Neuronal stem cell (in vitro differentiated cells): ENCODE measurements at regions not wholly inside any gene's neighbourhood (a gene's known extent, or its start where the extent isn't known, plus 50 kb on each side); places are given as distances from the start of the nearest gene placed in this dataset.

ENCODE experiments used
- DNase-seq: peaks from one replicate; pipeline ENCODE4 v3.0.0-alpha.2; 2013; ENCODE audit warnings: low spot score
- H2AFZ ChIP-seq: one replicate; pipeline ENCODE4 v1.6.1; 2013; ENCODE audit warnings: mild to moderate bottlenecking, low read length, inconsistent platforms
- H2AK5ac ChIP-seq: 2 replicates; pipeline ENCODE4 v1.6.1; 2013; ENCODE audit warnings: low read depth, mild to moderate bottlenecking, inconsistent platforms, low read length, moderate library complexity, mixed read lengths
- H2BK120ac ChIP-seq: 2 replicates; pipeline ENCODE4 v1.6.1; 2013; ENCODE audit warnings: low read depth, mild to moderate bottlenecking, inconsistent platforms, low read length, moderate library complexity, mixed read lengths
- H2BK12ac ChIP-seq: one replicate; pipeline ENCODE4 v1.6.1; 2013; ENCODE audit warnings: low read length, inconsistent platforms
- H2BK15ac ChIP-seq: 2 replicates; pipeline ENCODE4 v1.6.1; 2013; ENCODE audit warnings: mild to moderate bottlenecking, low read length, inconsistent platforms, mixed read lengths
- H2BK5ac ChIP-seq: one replicate; pipeline ENCODE4 v1.6.1; 2013; ENCODE audit warnings: inconsistent platforms, mild to moderate bottlenecking, low read length, moderate library complexity
- H3K14ac ChIP-seq: one replicate; pipeline ENCODE4 v1.6.1; 2013; ENCODE audit warnings: low read length, inconsistent platforms
- H3K18ac ChIP-seq: 2 replicates; pipeline ENCODE4 v1.6.1; 2013; ENCODE audit warnings: low read length, inconsistent platforms
- H3K23ac ChIP-seq: 2 replicates; pipeline ENCODE4 v1.6.1; 2013; ENCODE audit warnings: low read depth, mild to moderate bottlenecking, mixed read lengths, low read length, inconsistent platforms; ENCODE audit not compliant: poor library complexity
- H3K27ac ChIP-seq: replicated peaks from 3 replicates; pipeline ENCODE4 v1.5.1; 2013; ENCODE audit warnings: low read length, inconsistent platforms
- H3K27me3 ChIP-seq, 3 experiments: 2 replicates each; pipeline ENCODE4 v1.6.1; 2013; ENCODE audit warnings: low read length in 3 of 3, mild to moderate bottlenecking in 2 of 3, inconsistent platforms in 1 of 3, low read depth in 1 of 3, mixed read lengths in 1 of 3, moderate library complexity in 1 of 3; ENCODE audit not compliant: control insufficient read depth in 3 of 3, insufficient read depth in 3 of 3
- H3K36me3 ChIP-seq, 2 donors: replicated peaks in 1 of 2; 2 replicates each; pipeline ENCODE4 v1.6.1; 2013; ENCODE audit warnings: low read length in 2 of 2; ENCODE audit not compliant: control insufficient read depth in 2 of 2, insufficient read depth in 2 of 2
- H3K4ac ChIP-seq: 2 replicates; pipeline ENCODE4 v1.6.1; 2013; ENCODE audit warnings: inconsistent platforms, mild to moderate bottlenecking, low read length, moderate library complexity
- H3K4me1 ChIP-seq, 2 donors: 1 replicate in 1 of 2; 2 replicates in 1 of 2; pipeline ENCODE4 v1.6.1; 2013; ENCODE audit warnings: low read length in 2 of 2, low read depth in 1 of 2; ENCODE audit not compliant: control insufficient read depth in 2 of 2, insufficient read depth in 1 of 2
- H3K4me2 ChIP-seq: one replicate; pipeline ENCODE4 v1.6.1; 2013; ENCODE audit warnings: mild to moderate bottlenecking, low read length, inconsistent platforms; ENCODE audit not compliant: insufficient read depth, poor library complexity, severe bottlenecking
- H3K4me3 ChIP-seq, 2 donors: 2 replicates each; pipeline ENCODE4 v1.5.1; 2013; ENCODE audit warnings: low read length in 2 of 2, mild to moderate bottlenecking in 2 of 2, inconsistent platforms in 1 of 2, moderate library complexity in 1 of 2
- H3K79me1 ChIP-seq: one replicate; pipeline ENCODE4 v1.6.1; 2013; ENCODE audit warnings: low read depth, mild to moderate bottlenecking, inconsistent platforms, low read length, moderate library complexity
- H3K9ac ChIP-seq: one replicate; pipeline ENCODE4 v1.6.1; 2013; ENCODE audit warnings: mild to moderate bottlenecking, low read depth, low read length, inconsistent platforms; ENCODE audit not compliant: poor library complexity
- H3K9me3 ChIP-seq, 2 donors: replicated peaks in 1 of 2; 2 replicates each; pipeline versions ENCODE3 to v1.6.1; 2013; ENCODE audit warnings: low read length in 2 of 2, mild to moderate bottlenecking in 2 of 2, inconsistent platforms in 1 of 2, low read depth in 1 of 2, mixed read lengths in 1 of 2, moderate library complexity in 1 of 2; ENCODE audit not compliant: control insufficient read depth in 2 of 2, insufficient read depth in 1 of 2
- H4K8ac ChIP-seq: one replicate; pipeline ENCODE4 v1.6.1; 2013; ENCODE audit warnings: low read depth, mild to moderate bottlenecking, inconsistent platforms, low read length, moderate library complexity
- H4K91ac ChIP-seq: one replicate; pipeline ENCODE4 v1.6.1; 2013; ENCODE audit warnings: low read length, low read depth, mild to moderate bottlenecking, inconsistent platforms; ENCODE audit not compliant: poor library complexity
- WGBS, 2 donors: extraction: QIAGEN DNeasy Blood & Tissue Kit; methylation state at CpG; one replicate each; pipeline ENCODE4 v1.1.7; 2013; ENCODE audit warnings: missing lambda C conversion rate in 2 of 2, mixed read lengths in 1 of 2; ENCODE audit not compliant: insufficient read length in 2 of 2, insufficient replicate concordance in 1 of 2; ENCODE audit errors: extremely low coverage in 2 of 2; 5-methylcytosine and 5-hydroxymethylcytosine counted together

DNA sequence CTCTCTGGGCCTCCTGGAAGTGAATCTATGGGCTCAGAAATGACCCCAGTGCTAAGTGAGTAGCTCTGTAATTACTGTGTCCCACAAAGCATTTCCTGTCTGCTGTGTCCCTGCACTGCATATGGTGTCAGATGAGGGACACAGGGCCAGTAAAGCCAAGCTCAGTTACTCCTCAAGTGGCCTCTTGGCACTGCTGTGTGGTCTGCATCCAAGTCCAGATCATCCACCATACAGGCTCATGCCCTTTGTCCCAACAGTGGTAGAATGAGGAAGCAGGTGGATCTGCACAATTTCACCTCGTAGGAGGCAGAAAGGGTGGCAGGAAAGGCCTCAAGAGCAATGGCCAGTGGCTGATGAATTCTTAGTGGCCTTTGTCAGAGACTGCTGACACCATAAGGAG lies 146.8 kb downstream of the SOX9 start:
- H3K4me3 ChIP-seq = no peak overlapping the region
- no peak overlapping the region for H2AK5ac ChIP-seq
- peaks cover 0 to 9% of the 10 kb centered on the region in 2 donors for H3K4me1 ChIP-seq
- no peak overlapping the region for H2BK15ac ChIP-seq
- no peaks in the 10 kb centered on the region for H3K36me3 ChIP-seq
- H2BK5ac ChIP-seq = no peak overlapping the region
- H4K8ac ChIP-seq = no peak overlapping the region
- no peak overlapping the region for H3K18ac ChIP-seq
- H3K14ac ChIP-seq = no peak overlapping the region
- H2BK12ac ChIP-seq = peak overlapping the region; percentile 8
- no peak overlapping the region for H3K27ac ChIP-seq
- peaks cover 0 to 2% (median 0%) of the 10 kb centered on the region in 3 experiments for H3K27me3 ChIP-seq
- WGBS, 2 donors = no CpG with 5 or more reads among the region's 1 CpG
- H2AFZ ChIP-seq = no peak overlapping the region
- H3K4me2 ChIP-seq = no peak overlapping the region
- no peak overlapping the region for H3K4ac ChIP-seq
- no peak overlapping the region for H3K9ac ChIP-seq
- H3K9me3 ChIP-seq = no peaks in the 10 kb centered on the region
- no peak overlapping the region for H4K91ac ChIP-seq
- no peaks in the 10 kb centered on the region for H3K79me1 ChIP-seq
- no peak for DNase-seq
- no peak overlapping the region for H3K23ac ChIP-seq
- peak overlapping the region; percentile 48 for H2BK120ac ChIP-seq

DNA sequence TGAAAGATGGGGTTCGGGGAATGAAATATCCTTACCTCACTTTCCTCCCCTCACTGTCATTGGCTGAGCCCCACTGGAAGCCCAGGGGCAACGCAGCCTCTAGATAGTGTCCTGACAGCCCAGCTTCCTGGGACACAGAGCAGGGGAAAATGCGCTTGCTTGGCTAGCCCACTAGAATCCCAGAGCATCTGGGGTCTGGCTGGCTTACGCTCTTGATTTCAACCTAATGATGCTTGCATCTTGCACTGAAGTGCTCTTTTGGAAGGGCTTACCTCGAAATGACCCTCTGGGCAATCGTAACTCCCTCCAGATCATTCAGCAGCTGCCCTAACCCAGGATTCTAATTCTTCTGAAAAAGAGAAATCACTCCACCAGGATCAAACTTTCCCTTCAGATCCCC lies 147.6 kb downstream of the SOX9 start:
- Histone ChIP-seq H4K91ac (no peak overlapping the region), H3K36me3 (no peaks in the 10 kb centered on the region), H3K9ac (no peak overlapping the region), H3K14ac (no peak overlapping the region), H2AFZ (no peak overlapping the region), H2BK120ac (no peak overlapping the region), H3K4me2 (no peak overlapping the region), H2AK5ac (no peak overlapping the region), H2BK12ac (no peak overlapping the region), H3K4me1 (peaks cover 0 to 9% of the 10 kb centered on the region in 2 donors), H3K23ac (no peak overlapping the region), H3K27ac (no peak overlapping the region), H2BK15ac (no peak overlapping the region), H3K9me3 (no peaks in the 10 kb centered on the region), H3K79me1 (no peaks in the 10 kb centered on the region), H4K8ac (no peak overlapping the region), H3K4ac (no peak overlapping the region), H3K18ac (peak overlapping the region; percentile 20), H2BK5ac (no peak overlapping the region), H3K4me3 (no peak overlapping the region), H3K27me3 (peaks cover 0 to 2% (median 0%) of the 10 kb centered on the region in 3 experiments)
- WGBS, 2 donors = no CpG with 5 or more reads among the region's 6 CpGs
- no peak for DNase-seq

DNA sequence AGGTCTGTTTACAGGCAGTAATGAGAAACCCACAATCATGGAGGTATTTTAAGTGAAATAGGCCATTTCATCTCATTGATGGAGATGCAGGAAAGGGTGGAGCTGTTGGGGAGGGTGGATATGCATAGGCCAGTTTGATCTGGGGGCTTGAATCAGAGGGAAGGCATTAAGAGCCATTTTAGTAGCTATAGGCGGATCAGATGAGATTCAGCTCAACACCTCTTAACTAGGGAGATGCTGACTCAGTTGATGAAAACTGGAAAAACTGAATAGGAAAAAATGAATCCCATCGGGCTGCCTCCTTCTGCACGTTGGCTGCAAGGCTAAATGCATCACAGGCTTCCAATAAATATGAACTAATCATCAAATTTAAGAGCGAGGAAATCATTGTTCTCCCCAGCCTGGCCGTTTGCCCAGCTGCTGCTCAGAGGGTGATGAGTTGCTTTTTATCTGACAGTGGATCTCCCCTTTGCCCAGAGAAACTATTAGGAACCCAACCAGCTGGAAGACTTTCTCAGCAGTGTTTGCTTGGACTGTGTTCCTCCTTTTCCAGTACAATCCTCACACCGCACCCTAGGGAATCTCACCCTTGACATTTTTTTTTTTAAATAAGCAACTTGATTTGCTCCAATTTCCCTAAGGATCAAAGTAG lies 149.6 kb downstream of the SOX9 start:
- Histone ChIP-seq H3K79me1 (no peaks in the 10 kb centered on the region), H3K4me3 (no peak overlapping the region), H3K4me1 (peaks cover 0 to 11% of the 10 kb centered on the region in 2 donors), H3K4ac (no peak overlapping the region), H2BK12ac (no peak overlapping the region), H4K91ac (no peak overlapping the region), H3K36me3 (no peaks in the 10 kb centered on the region), H3K27ac (no peak overlapping the region), H3K4me2 (no peak overlapping the region), H3K9ac (no peak overlapping the region), H3K14ac (no peak overlapping the region), H2AFZ (no peak overlapping the region), H4K8ac (no peak overlapping the region), H3K27me3 (peaks cover 0 to 2% (median 0%) of the 10 kb centered on the region in 3 experiments), H2BK15ac (no peak overlapping the region), H2AK5ac (no peak overlapping the region), H2BK5ac (no peak overlapping the region), H3K23ac (no peak overlapping the region), H3K9me3 (no peaks in the 10 kb centered on the region), H3K18ac (no peak overlapping the region), H2BK120ac (no peak overlapping the region)
- DNase-seq = no peak
- WGBS, 2 donors = no CpG with 5 or more reads among the region's 6 CpGs

DNA sequence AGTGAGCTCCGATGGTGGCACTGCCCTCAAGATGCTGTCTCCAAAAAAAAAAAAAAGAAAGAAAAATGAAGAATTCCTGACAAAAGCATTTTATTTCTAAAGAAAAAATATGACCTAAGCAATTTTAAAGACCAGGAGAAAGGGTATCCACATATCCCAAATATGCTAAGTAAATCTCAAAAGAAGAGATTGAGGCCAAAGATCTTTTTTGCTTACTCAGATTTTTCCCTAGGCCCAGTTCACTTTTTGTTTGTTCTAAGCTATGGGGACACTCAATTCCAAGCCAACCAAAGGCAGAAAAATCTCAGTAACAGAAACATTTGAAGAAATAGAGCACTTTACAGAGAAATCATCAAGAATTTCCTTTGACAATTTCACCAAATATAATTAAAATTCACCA lies 150.8 kb downstream of the SOX9 start:
- Histone ChIP-seq H2BK12ac (no peak overlapping the region), H3K14ac (no peak overlapping the region), H3K79me1 (no peaks in the 10 kb centered on the region), H2AK5ac (no peak overlapping the region), H3K4me2 (no peak overlapping the region), H3K23ac (no peak overlapping the region), H3K36me3 (no peaks in the 10 kb centered on the region), H4K8ac (no peak overlapping the region), H2BK15ac (no peak overlapping the region), H3K4me1 (peaks cover 0 to 4% of the 10 kb centered on the region in 2 donors), H3K9ac (no peak overlapping the region), H2BK5ac (no peak overlapping the region), H2BK120ac (no peak overlapping the region), H4K91ac (no peak overlapping the region), H3K4ac (no peak overlapping the region), H2AFZ (no peak overlapping the region), H3K27ac (no peak overlapping the region), H3K9me3 (no peaks in the 10 kb centered on the region), H3K27me3 (peaks cover 0 to under 1% (median 0%) of the 10 kb centered on the region in 3 experiments), H3K18ac (no peak overlapping the region), H3K4me3 (no peak overlapping the region)
- DNase-seq = no peak
- no CpG with 5 or more reads among the region's 1 CpG for WGBS, 2 donors
